ENCODE measurements at regions not wholly inside any gene's neighbourhood (a gene's known extent, or its start where the extent isn't known, plus 50 kb on each side); places are given as distances from the start of the nearest gene placed in this dataset.
"Not testable (repeated sequence)": the region's sequence is repeated elsewhere in the genome, so short reads cannot be mapped to it uniquely, and the experiment has no call there.

GRCh38 chr4:129254526-129254925, 158.6 kb downstream of the C4orf33 start:
- no peak for DNase-seq (ENCODE audit: low read depth)

DNA sequence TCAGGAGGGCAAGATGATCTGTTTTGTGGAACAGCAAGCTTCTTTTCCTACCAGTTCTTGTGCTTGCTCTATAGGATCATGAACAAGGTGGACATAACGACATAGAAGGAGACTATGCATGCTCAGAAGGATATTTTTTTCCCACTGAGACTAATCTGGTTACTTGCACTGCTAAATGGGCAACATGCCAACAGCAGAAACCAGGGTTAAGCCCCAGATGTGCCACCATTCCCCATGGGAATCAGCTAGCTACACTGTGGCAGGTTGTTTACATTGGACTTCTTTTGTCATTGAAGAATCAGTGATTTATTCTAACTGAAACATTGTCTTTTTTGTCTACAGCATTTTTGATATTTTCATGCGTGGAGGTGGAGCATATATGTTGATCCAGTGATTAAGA, 165.6 kb downstream of the C4orf33 start:
- no peak for DNase-seq (ENCODE audit: low read depth)

GRCh38 chr4:129264008-129264657, 168.2 kb downstream of the C4orf33 start:
- DNase-seq (ENCODE audit: low read depth) = no peak

DNA sequence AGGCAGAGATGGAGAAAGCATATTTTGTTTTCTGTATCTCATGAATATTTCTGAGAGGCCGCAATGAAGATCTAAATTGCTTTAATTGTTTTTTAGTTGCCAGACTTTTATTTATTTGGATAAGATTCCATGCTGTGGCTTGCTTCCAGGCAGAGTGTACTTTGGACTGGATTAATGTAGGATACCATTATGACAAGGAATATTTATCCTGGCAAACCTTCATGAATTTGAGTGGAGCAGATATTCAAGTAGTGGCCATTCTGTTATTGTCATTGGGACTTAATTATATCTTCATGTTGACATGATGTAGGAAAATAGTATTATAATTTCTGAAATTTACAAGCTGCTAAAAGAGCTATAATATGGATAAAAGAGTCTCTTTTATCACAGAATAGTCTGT, 182.9 kb downstream of the C4orf33 start:
- no peak for DNase-seq (ENCODE audit: low read depth)

DNA sequence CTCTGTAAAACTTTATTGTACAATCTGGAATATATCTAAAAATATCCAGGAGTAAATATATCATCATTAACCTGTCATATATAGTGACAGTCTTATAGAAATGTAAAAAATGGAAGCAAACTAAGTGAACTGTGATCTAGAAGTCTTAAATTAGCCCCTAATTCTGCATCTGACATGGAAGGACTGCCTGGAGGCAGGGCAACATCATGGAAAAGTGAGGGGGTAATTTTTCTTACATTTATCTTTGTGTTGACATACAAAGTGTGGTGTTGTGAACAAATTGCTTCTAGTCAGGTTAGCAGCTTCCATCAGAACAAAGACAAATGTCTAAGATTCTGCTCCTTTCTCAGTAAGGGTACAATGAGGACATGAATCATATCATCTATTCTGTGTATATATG, 186.3 kb downstream of the C4orf33 start:
- no peak for DNase-seq (ENCODE audit: low read depth)

GRCh38 chr4:129292194-129292593, 196.2 kb downstream of the C4orf33 start:
- not testable (repeated sequence) for DNase-seq (ENCODE audit: low read depth)

DNA sequence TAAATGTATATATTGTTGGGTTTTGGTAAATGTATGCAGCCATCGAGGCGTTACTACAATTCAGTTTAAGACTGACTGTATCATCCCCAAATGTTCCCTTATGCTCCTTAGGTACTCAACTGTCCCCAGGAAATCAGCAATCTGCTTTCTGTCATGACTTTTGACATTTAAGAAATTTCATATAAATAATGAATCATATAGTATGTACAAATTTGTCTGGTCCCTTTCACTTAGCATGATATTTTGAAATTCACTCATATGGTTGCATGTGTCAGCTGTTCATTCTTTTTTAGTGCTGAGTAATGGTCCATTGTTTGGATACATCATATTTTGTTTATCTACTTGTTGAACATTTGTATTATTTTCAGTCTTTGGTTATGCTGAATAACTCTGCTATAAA, 218.8 kb downstream of the C4orf33 start:
- no peak for DNase-seq (ENCODE audit: low read depth)

DNA sequence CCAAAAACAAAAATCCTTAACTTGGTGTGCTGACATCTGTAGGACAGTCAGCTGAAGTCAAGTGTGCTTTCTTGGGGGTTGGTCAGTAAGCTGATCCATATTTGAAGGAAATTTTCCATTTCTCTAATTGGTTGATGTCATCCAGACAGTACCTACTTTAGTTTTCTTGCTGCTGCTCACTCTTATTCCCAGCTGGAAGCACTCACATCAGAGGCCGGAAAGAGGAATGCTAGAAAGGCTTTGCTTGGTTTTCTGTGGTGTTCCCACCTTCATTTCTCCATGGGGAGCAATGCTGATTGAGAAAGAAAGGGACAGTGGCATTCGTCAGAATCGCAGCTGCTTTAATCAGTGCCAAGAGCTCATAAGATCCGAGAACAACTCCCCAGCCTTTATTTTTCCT, 227.0 kb downstream of the C4orf33 start:
- DNase-seq (ENCODE audit: low read depth) = no peak

DNA sequence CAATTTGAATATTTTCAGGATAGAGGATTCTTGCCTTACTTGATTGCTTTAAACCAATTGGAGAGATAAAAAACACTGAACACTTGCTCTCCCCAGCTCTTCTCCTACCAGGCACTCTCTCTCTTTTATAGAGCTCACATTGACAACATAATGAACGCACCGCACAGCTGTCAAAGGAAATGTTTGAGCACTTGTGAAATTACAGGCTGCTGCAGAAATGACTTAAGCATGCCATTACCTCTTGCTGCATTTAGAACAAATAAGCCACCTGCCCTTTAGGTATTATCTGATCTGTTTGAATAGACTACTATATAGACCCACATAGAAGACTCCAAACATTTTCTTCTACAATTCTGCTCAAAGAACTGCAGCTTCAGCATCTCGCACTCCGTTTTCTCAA, 227.7 kb downstream of the C4orf33 start:
- DNase-seq (ENCODE audit: low read depth) = no peak

DNA sequence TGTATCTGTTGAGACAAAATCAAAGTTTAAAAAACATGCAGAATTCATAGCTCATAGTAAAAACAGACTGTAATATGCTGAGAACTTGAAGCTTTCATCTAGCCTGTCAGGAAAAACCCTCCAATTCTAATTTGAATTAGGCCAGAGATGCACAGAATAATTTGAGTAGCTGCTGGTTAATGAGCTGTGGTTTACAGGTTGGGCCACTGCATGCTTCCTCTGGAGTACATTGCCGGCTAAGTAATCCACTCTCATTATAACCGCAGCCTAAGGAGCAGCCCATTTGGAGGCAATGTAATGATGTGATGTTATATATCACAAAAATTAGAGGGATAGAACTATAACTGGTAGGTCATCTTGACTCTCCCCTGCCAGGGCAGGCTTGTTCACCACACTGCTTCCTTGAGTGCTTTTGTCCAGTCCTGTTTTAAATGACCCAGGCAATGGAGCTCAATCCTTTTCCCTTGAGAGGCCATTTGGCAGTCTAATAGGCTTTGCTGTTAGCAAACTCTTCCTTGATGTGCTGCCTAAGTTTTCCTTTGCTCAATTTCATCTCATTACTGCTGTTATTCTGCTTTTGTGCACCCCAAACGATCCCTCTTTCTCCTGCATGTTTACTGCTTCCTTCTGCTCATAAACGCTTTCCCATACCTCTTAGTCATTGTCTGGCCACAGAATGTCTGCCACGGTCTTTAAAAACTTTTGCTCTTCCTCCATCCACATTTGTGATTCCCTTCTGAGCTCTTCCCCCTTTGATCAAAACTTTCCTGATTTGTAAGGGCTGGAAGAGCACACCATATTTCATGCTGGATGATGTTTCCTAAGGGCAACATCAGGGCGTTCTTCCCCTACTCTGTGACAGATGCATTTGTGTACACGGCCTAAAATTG, 230.9 kb downstream of the C4orf33 start:
- DNase-seq (ENCODE audit: low read depth) = no peak

- DNase-seq (ENCODE audit: low read depth) = no peak
These were observed 231.7 kb downstream of the C4orf33 start for GRCh38 chr4:129327637-129328036.

DNA sequence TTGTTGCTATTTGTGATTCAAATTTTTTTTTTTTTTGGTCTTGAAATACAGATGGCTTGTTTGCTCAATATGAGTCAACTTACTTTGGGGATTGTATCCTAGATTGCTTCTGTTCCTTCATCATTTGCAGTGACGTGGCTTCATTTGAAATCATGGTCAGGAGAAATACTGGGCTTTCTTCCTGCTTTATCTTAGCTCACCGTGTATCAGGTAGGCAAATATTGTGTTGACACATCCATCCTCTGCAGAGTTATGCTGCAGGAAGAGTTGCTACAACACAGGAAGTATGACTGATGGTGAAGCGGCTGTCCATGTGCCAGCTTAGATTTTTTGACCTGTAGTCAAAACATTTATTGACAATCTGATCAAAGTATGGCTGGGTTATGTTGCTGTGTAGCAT, 232.2 kb downstream of the C4orf33 start:
- DNase-seq (ENCODE audit: low read depth) = no peak

- no peak for DNase-seq (ENCODE audit: low read depth)
These were observed 238.2 kb downstream of the C4orf33 start for GRCh38 chr4:129334136-129334535.

GRCh38 chr4:129335276-129335675, 239.3 kb downstream of the C4orf33 start:
- no peak for DNase-seq (ENCODE audit: low read depth)

- DNase-seq (ENCODE audit: low read depth) = no peak
These were observed 239.9 kb downstream of the C4orf33 start for GRCh38 chr4:129335818-129336217.

- DNase-seq (ENCODE audit: low read depth) = no peak
These were observed 240.7 kb downstream of the C4orf33 start for GRCh38 chr4:129336457-129337227.

- DNase-seq (ENCODE audit: low read depth) = no peak
These were observed 241.3 kb downstream of the C4orf33 start for GRCh38 chr4:129337228-129337620.

GRCh38 chr4:129342819-129343408, 247.0 kb downstream of the C4orf33 start:
- no peak for DNase-seq (ENCODE audit: low read depth)

- DNase-seq (ENCODE audit: low read depth) = no peak
These were observed 248.1 kb downstream of the C4orf33 start for GRCh38 chr4:129344058-129344457.

DNA sequence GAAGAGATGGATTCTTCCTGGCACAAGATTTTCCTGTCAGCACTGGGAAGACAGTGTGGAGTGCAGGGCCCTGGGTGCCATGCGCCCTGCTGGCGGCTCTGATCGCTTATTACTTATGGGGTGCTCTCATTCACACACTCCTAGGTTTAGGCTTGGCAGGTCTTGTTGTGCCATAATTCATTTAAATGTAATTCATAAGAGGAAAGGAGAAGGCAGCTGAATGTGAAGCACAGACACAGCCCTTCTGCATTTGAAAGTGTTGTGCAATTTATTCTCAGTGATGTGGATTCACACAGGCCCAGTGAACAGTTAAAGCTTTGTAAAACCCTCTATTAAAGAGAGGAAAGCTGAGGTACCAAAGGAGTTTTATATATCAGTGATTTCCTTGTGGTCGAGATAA, 249.7 kb downstream of the C4orf33 start:
- DNase-seq (ENCODE audit: low read depth) = no peak

GRCh38 chr4:129346036-129346435, 250.1 kb downstream of the C4orf33 start:
- no peak for DNase-seq (ENCODE audit: low read depth)

GRCh38 chr4:129346734-129347133, 250.8 kb downstream of the C4orf33 start:
- DNase-seq (ENCODE audit: low read depth) = no peak

Measured in activated T-cell treated with anti-CD3 and anti-CD28 coated beads for 1 hour (primary cell).